ENCODE measurements at regions not wholly inside any gene's neighbourhood (a gene's known extent, or its start where the extent isn't known, plus 50 kb on each side); places are given as distances from the start of the nearest gene placed in this dataset.

GRCh38 chr13:97119943-97120342 lies 102.2 kb upstream of the MBNL2 start:
- no peak for TF ChIP-seq ZFP62 (CRISPR knock-in tag; IDR thresholded peaks at IDR 0.05)
- TF ChIP-seq CTCF (CRISPR knock-in tag; IDR thresholded peaks at IDR 0.05), result no peak
- TF ChIP-seq HIVEP1 (CRISPR knock-in tag; IDR thresholded peaks at IDR 0.05), result no peak
- no peak for TF ChIP-seq JUND (CRISPR knock-in tag; IDR thresholded peaks at IDR 0.05)
- no peak for TF ChIP-seq TAF1 (CRISPR knock-in tag; IDR thresholded peaks at IDR 0.05)
- TF ChIP-seq PCBP2 (optimal IDR thresholded peaks at IDR 0.05; ENCODE audit: low read depth, low read length, poor library complexity, severe bottlenecking), result no peak
